ENCODE measurements at regions not wholly inside any gene's neighbourhood (a gene's known extent, or its start where the extent isn't known, plus 50 kb on each side); places are given as distances from the start of the nearest gene placed in this dataset.
A peak's percentile ranks its signal among the peaks of the same experiment; 100 is the strongest.

DNA sequence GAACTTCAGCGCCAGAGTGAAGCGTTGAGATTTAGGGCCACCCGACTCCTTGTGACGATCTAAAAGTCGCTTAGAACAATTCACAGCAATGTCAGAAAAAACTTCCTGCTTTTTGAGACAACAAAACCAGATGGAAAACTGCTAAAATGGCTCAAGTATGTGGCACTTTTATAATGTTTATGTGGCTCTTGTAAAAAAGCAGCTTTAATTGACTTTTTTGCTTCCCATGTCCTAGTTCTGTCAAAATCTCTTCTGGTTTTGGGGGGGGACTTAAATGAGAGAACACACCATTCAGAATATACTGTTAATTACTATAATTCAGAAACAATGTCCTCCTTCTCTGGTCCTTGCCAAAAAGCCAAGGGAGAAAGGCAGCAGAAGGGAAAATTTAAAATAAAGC is 154.7 kb upstream of the LSM14A start:
- Histone ChIP-seq H3K27me3 (ENCODE audit: control insufficient read depth, insufficient read depth, low read length) (peaks cover 8% of the 10 kb centered on the region), H3K9me3 (ENCODE audit: control insufficient read depth in 2 of 2, low read length in 2 of 2) (no peaks in the 10 kb centered on the region), H3K4me1 (ENCODE audit: control insufficient read depth, insufficient read depth, low read length, poor library complexity, severe bottlenecking) (no peaks in the 10 kb centered on the region), H3K27ac (ENCODE audit: insufficient read depth, low read length, poor library complexity, severe bottlenecking) (no peak overlapping the region), H3K36me3 (ENCODE audit: control insufficient read depth, insufficient read depth, low read length) (no peaks in the 10 kb centered on the region), H3K4me3 (ENCODE audit: low read depth, low read length) (no peak overlapping the region)
- Mint-ChIP-seq H3K27me3 (peaks cover 46% of the 10 kb centered on the region), H3K36me3 (no peaks in the 10 kb centered on the region), H3K27ac (no peak overlapping the region), H3K4me1 (no peaks in the 10 kb centered on the region), H3K4me3 (no peak overlapping the region), H3K9me3 (peaks cover 0 to 11% (median 2%) of the 10 kb centered on the region in 7 donors)
- DNase-seq: no peak
- no peak for ATAC-seq (ENCODE audit: low read depth in 2 of 2)

DNA sequence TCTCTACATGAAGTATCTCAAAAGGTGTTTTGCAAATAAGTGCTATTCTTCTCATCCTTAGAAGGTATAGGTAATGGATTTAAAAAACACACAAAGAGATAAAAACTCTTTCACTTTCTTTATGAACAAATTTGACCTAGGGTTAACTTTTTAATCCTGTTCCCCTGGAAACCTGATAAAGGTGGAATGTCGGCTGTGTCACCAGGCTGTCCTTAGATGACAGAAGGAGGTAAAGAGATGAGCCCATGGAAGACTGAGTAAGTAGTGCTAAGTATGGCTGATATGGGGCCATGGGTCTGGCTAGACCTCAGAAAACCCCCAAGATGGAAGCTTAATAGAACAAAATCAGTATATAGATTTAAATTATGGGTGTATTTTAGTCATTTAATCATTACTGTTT is 153.8 kb upstream of the LSM14A start:
- Histone ChIP-seq H3K4me1 (ENCODE audit: control insufficient read depth, insufficient read depth, low read length, poor library complexity, severe bottlenecking) (no peaks in the 10 kb centered on the region), H3K4me3 (ENCODE audit: low read depth, low read length) (no peak overlapping the region), H3K9me3 (ENCODE audit: control insufficient read depth in 2 of 2, low read length in 2 of 2) (peaks cover 8 to 9% of the 10 kb centered on the region in 2 experiments), H3K36me3 (ENCODE audit: control insufficient read depth, insufficient read depth, low read length) (no peaks in the 10 kb centered on the region), H3K27ac (ENCODE audit: insufficient read depth, low read length, poor library complexity, severe bottlenecking) (no peak overlapping the region), H3K27me3 (ENCODE audit: control insufficient read depth, insufficient read depth, low read length) (peaks cover 8% of the 10 kb centered on the region)
- peaks cover 44% of the 10 kb centered on the region for H3K27me3 Mint-ChIP-seq
- no peaks in the 10 kb centered on the region for H3K36me3 Mint-ChIP-seq
- no peak for DNase-seq
- no peak for ATAC-seq (ENCODE audit: low read depth in 2 of 2)
- H3K4me1 Mint-ChIP-seq: no peaks in the 10 kb centered on the region
- H3K27ac Mint-ChIP-seq: no peak overlapping the region
- H3K9me3 Mint-ChIP-seq: peaks cover 0 to 19% (median 2%) of the 10 kb centered on the region in 7 donors
- no peak overlapping the region for H3K4me3 Mint-ChIP-seq

DNA sequence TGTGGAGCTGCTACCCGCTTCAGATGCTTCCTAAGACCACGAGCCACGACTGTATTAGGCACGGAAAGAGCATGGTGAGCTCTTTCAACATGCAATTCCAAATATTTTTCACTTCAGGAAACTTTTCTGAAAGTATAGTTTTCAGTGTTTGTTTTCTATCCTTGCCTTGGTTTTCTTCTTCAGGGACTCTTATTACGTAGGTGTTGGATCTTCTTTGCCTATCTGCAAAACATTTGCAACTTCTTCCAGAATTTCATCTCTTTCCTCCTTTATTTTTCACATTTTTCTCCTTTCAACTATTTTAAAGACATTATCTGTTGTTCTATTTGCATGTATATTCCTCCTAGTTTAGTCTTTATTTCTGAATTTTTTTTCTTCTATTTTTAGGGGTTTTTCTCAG is 148.9 kb upstream of the LSM14A start:
- Mint-ChIP-seq H3K4me1 (no peaks in the 10 kb centered on the region), H3K27ac (no peak overlapping the region), H3K4me3 (no peak overlapping the region), H3K27me3 (peaks cover 40% of the 10 kb centered on the region), H3K36me3 (no peaks in the 10 kb centered on the region), H3K9me3 (peaks cover 0 to 21% (median 3%) of the 10 kb centered on the region in 7 donors)
- no peak overlapping the region for H3K27ac ChIP-seq (ENCODE audit: insufficient read depth, low read length, poor library complexity, severe bottlenecking)
- H3K27me3 ChIP-seq (ENCODE audit: control insufficient read depth, insufficient read depth, low read length): peaks cover 3% of the 10 kb centered on the region
- ATAC-seq (ENCODE audit: low read depth in 2 of 2) (no peak), DNase-seq (no peak)
- H3K4me1 ChIP-seq (ENCODE audit: control insufficient read depth, insufficient read depth, low read length, poor library complexity, severe bottlenecking): no peaks in the 10 kb centered on the region
- H3K4me3 ChIP-seq (ENCODE audit: low read depth, low read length): no peak overlapping the region
- peaks cover 16 to 17% of the 10 kb centered on the region in 2 experiments for H3K9me3 ChIP-seq (ENCODE audit: control insufficient read depth in 2 of 2, low read length in 2 of 2)
- H3K36me3 ChIP-seq (ENCODE audit: control insufficient read depth, insufficient read depth, low read length): no peaks in the 10 kb centered on the region

DNA sequence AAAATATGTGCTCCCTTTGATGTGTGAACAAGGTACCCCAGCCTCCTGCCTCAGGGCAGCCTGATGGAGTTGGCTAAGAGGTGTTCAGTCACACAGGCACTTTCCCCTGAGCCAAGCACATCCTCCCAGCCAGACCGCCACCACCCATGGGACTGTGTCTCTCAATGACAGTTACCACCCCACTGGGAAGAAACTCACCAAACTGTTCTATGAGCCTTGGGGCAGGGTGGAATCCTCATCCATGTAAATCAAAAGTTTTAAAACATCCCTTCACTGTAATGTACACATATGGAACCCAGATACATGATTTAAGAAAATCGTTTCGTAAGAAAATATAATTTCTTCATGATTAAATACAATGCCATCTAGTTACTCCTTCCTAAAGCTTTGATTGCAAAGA is 138.4 kb upstream of the LSM14A start:
- Mint-ChIP-seq H3K9me3 (peaks cover 0 to 1% (median 0%) of the 10 kb centered on the region in 7 donors), H3K27ac (no peak overlapping the region), H3K4me1 (no peaks in the 10 kb centered on the region), H3K27me3 (no peaks in the 10 kb centered on the region), H3K4me3 (no peak overlapping the region), H3K36me3 (no peaks in the 10 kb centered on the region)
- Histone ChIP-seq H3K27ac (ENCODE audit: insufficient read depth, low read length, poor library complexity, severe bottlenecking) (no peak overlapping the region), H3K36me3 (ENCODE audit: control insufficient read depth, insufficient read depth, low read length) (no peaks in the 10 kb centered on the region), H3K9me3 (ENCODE audit: control insufficient read depth in 2 of 2, low read length in 2 of 2) (no peaks in the 10 kb centered on the region), H3K4me3 (ENCODE audit: low read depth, low read length) (no peak overlapping the region), H3K27me3 (ENCODE audit: control insufficient read depth, insufficient read depth, low read length) (no peaks in the 10 kb centered on the region), H3K4me1 (ENCODE audit: control insufficient read depth, insufficient read depth, low read length, poor library complexity, severe bottlenecking) (no peaks in the 10 kb centered on the region)
- no peak for DNase-seq
- ATAC-seq (ENCODE audit: low read depth in 2 of 2): no peak

DNA sequence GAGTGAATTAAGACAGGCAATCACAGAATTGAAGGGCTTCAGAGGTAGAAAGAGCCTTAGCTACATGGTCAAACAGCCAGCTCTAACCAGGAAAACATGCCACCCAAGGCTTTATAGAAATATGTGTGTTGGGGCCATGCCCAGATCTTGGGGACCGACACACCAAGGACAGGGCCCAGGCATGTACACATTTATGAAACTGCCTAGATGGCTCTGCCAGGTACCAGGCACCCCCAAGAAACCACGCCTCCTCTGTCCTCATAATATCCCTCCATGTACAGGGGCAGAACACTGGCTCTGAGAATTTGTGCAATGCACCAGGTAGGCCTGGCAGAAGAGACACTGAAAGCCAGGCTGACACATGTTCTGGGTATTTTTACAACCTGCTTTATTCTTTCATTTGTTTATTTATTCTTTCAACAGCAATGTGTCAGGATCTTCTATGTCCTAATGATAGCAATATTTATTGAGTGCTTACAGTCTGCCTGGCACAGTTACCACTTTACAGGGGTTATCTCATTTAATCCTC is 137.9 kb upstream of the LSM14A start:
- no peaks in the 10 kb centered on the region for H3K36me3 ChIP-seq (ENCODE audit: control insufficient read depth, insufficient read depth, low read length)
- H3K4me1 ChIP-seq (ENCODE audit: control insufficient read depth, insufficient read depth, low read length, poor library complexity, severe bottlenecking): no peaks in the 10 kb centered on the region
- Mint-ChIP-seq H3K27ac (no peak overlapping the region), H3K4me1 (no peaks in the 10 kb centered on the region), H3K4me3 (no peak overlapping the region), H3K36me3 (no peaks in the 10 kb centered on the region), H3K27me3 (no peaks in the 10 kb centered on the region), H3K9me3 (peaks cover 0 to 1% (median 0%) of the 10 kb centered on the region in 7 donors)
- ATAC-seq (ENCODE audit: low read depth in 2 of 2) (no peak), DNase-seq (no peak)
- no peak overlapping the region for H3K4me3 ChIP-seq (ENCODE audit: low read depth, low read length)
- H3K27ac ChIP-seq (ENCODE audit: insufficient read depth, low read length, poor library complexity, severe bottlenecking): no peak overlapping the region
- H3K27me3 ChIP-seq (ENCODE audit: control insufficient read depth, insufficient read depth, low read length): no peaks in the 10 kb centered on the region
- no peaks in the 10 kb centered on the region for H3K9me3 ChIP-seq (ENCODE audit: control insufficient read depth in 2 of 2, low read length in 2 of 2)

DNA sequence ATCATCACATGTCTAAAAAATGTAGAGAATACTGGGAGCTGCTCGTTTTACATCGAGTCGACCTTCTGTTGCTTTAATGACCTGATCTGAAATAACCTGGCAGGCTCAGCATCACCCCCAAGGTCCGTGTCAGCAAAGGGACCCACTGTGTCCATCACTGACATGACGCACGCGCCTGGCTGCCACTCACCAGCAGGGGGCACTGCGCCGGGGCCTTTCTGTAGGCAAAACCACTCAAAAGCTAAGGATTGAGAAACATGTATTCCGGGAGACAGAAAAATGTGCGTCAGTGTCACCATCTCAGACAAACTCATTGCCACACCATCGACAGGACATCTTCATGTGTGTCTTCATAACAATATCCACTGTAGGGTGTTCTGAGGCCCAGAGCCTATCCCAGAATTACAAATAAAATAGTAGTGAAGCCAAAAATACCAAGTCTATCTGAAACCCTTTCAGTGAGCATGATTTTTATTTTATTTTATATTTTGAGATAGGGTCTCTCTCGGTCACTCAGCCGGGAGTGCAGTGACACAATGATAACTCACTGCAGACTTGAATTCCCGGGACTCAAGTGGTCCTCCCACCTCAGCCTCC is 130.3 kb upstream of the LSM14A start:
- H3K4me3 ChIP-seq (ENCODE audit: low read depth, low read length): no peak overlapping the region

DNA sequence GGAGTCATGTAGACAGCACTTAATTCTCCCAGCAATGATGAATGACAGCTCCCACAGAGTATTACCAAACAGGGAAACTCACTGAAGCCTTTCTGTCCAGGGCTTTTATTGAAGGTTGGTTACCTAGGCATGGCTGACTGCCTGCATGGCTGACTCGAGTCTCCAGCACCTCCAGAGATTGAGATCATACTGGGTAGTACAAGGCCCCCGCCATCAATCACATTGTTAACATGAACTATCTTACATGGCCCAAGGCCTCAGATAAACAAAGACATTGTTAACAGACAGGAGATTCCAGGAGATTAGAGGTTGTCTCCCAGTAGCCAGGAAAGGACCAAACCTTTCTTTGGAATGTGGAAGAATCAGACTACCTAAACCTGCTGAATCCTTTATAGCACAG is 128.3 kb upstream of the LSM14A start:
- Histone ChIP-seq H3K27ac (ENCODE audit: insufficient read depth, low read length, poor library complexity, severe bottlenecking) (no peak overlapping the region), H3K36me3 (ENCODE audit: control insufficient read depth, insufficient read depth, low read length) (no peaks in the 10 kb centered on the region), H3K9me3 (ENCODE audit: control insufficient read depth in 2 of 2, low read length in 2 of 2) (no peaks in the 10 kb centered on the region), H3K27me3 (ENCODE audit: control insufficient read depth, insufficient read depth, low read length) (no peaks in the 10 kb centered on the region), H3K4me3 (ENCODE audit: low read depth, low read length) (no peak overlapping the region), H3K4me1 (ENCODE audit: control insufficient read depth, insufficient read depth, low read length, poor library complexity, severe bottlenecking) (no peaks in the 10 kb centered on the region)
- Mint-ChIP-seq H3K27me3 (peaks cover 25% of the 10 kb centered on the region), H3K36me3 (no peaks in the 10 kb centered on the region), H3K4me1 (peaks cover 0 to 2% (median 0%) of the 10 kb centered on the region in 4 donors), H3K9me3 (peaks cover 0 to 5% (median 0%) of the 10 kb centered on the region in 7 donors), H3K27ac (no peak overlapping the region), H3K4me3 (no peak overlapping the region)
- no peak for DNase-seq
- ATAC-seq (ENCODE audit: low read depth in 2 of 2): no peak

More for the DNA sequence above, 130.3 kb upstream of the LSM14A start:
- Mint-ChIP-seq H3K27ac (no peak overlapping the region), H3K36me3 (no peaks in the 10 kb centered on the region), H3K4me3 (no peak overlapping the region), H3K9me3 (peaks cover 0 to 5% (median 0%) of the 10 kb centered on the region in 7 donors), H3K27me3 (peaks cover 21% of the 10 kb centered on the region), H3K4me1 (peaks cover 0 to 2% (median 0%) of the 10 kb centered on the region in 4 donors)
- Histone ChIP-seq H3K27me3 (ENCODE audit: control insufficient read depth, insufficient read depth, low read length) (no peaks in the 10 kb centered on the region), H3K4me1 (ENCODE audit: control insufficient read depth, insufficient read depth, low read length, poor library complexity, severe bottlenecking) (no peaks in the 10 kb centered on the region), H3K36me3 (ENCODE audit: control insufficient read depth, insufficient read depth, low read length) (no peaks in the 10 kb centered on the region), H3K27ac (ENCODE audit: insufficient read depth, low read length, poor library complexity, severe bottlenecking) (no peak overlapping the region), H3K9me3 (ENCODE audit: control insufficient read depth in 2 of 2, low read length in 2 of 2) (no peaks in the 10 kb centered on the region)
- peak; percentile 28 to 56 (median 43) for DNase-seq
- ATAC-seq (ENCODE audit: low read depth in 2 of 2): no peak

DNA sequence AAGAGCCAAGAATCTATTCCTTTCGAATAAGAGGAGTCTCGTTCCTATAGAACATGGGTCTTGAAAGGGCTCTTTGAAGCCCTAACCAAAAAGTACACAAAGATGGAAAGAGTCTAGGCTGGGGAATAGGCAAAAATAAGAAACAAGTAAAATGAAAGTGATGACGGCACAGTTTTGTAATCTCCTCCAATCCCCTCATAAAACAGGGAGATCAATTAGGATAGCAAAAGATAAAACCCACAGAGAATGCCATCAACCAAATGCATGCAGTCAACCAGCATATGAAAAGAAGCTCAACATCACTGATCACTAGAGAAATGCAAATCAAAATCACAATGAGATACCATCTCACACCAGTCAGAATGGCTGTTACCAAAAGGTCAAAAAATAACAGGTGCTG is 122.4 kb upstream of the LSM14A start:
- Histone ChIP-seq H3K27me3 (ENCODE audit: control insufficient read depth, insufficient read depth, low read length) (no peaks in the 10 kb centered on the region), H3K4me3 (ENCODE audit: low read depth, low read length) (no peak overlapping the region), H3K36me3 (ENCODE audit: control insufficient read depth, insufficient read depth, low read length) (no peaks in the 10 kb centered on the region), H3K9me3 (ENCODE audit: control insufficient read depth in 2 of 2, low read length in 2 of 2) (no peaks in the 10 kb centered on the region), H3K4me1 (ENCODE audit: control insufficient read depth, insufficient read depth, low read length, poor library complexity, severe bottlenecking) (no peaks in the 10 kb centered on the region), H3K27ac (ENCODE audit: insufficient read depth, low read length, poor library complexity, severe bottlenecking) (no peak overlapping the region)
- no peak overlapping the region for H3K27ac Mint-ChIP-seq
- H3K4me1 Mint-ChIP-seq: peaks cover 0 to 3% (median 0%) of the 10 kb centered on the region in 4 donors
- peaks cover 0 to 4% (median 0%) of the 10 kb centered on the region in 7 donors for H3K9me3 Mint-ChIP-seq
- H3K27me3 Mint-ChIP-seq: peaks cover 11% of the 10 kb centered on the region
- H3K36me3 Mint-ChIP-seq: no peaks in the 10 kb centered on the region
- ATAC-seq (ENCODE audit: low read depth in 2 of 2) (no peak), DNase-seq (no peak)
- no peak overlapping the region for H3K4me3 Mint-ChIP-seq
